ENCODE measurements at regions not wholly inside any gene's neighbourhood (a gene's known extent, or its start where the extent isn't known, plus 50 kb on each side); places are given as distances from the start of the nearest gene placed in this dataset.

GRCh38 chr11:71065841-71066240, 186.5 kb downstream of the SHANK2 start:
- H3K9me3 ChIP-seq = no peaks in the 10 kb centered on the region
- no peaks in the 10 kb centered on the region for H3K27me3 ChIP-seq
- intact Hi-C loops (cut with DNase I) = no loop called here
- no peaks in the 10 kb centered on the region for H3K36me3 ChIP-seq
- no peak overlapping the region for H3K27ac ChIP-seq
- H3K4me3 ChIP-seq = no peak overlapping the region
- ATAC-seq (no peak), DNase-seq (no peak)
- no peak for TF ChIP-seq CTCF (IDR thresholded peaks at IDR 0.05)
- WGBS (ENCODE audit: insufficient coverage, low coverage, low lambda C conversion rate, missing lambda C conversion rate) = 62% methylated on average over 3 of the region's 4 CpGs
- H3K4me1 ChIP-seq = peaks cover 0 to 5% (median 0%) of the 10 kb centered on the region in 4 donors

GRCh38 chr11:71064702-71065515, 187.5 kb downstream of the SHANK2 start:
- Histone ChIP-seq H3K27ac (no peak overlapping the region), H3K36me3 (no peaks in the 10 kb centered on the region), H3K4me3 (no peak overlapping the region), H3K9me3 (no peaks in the 10 kb centered on the region), H3K27me3 (no peaks in the 10 kb centered on the region), H3K4me1 (peaks cover 0 to 5% (median 0%) of the 10 kb centered on the region in 4 donors)
- intact Hi-C loops (cut with DNase I) = no loop called here
- 47% methylated on average over 12 of the region's 18 CpGs for WGBS (ENCODE audit: insufficient coverage, low coverage, low lambda C conversion rate, missing lambda C conversion rate)
- DNase-seq (no peak), ATAC-seq (peak in 3 of 4 donors; percentile 8 to 38 (median 25))
- no peak for TF ChIP-seq POLR2A (IDR thresholded peaks at IDR 0.05)
- TF ChIP-seq CTCF (IDR thresholded peaks at IDR 0.05) = no peak

- Histone ChIP-seq H3K4me3 (no peak overlapping the region), H3K27me3 (no peaks in the 10 kb centered on the region), H3K9me3 (no peaks in the 10 kb centered on the region), H3K27ac (no peak overlapping the region), H3K36me3 (no peaks in the 10 kb centered on the region), H3K4me1 (peaks cover 0 to 5% (median 0%) of the 10 kb centered on the region in 4 donors)
- ATAC-seq (peak in 1 of 4 donors; percentile 9), DNase-seq (no peak)
- 94% methylated on average over 6 of the region's 7 CpGs for WGBS (ENCODE audit: insufficient coverage, low coverage, low lambda C conversion rate, missing lambda C conversion rate)
- TF ChIP-seq CTCF (IDR thresholded peaks at IDR 0.05) (no peak), POLR2A (IDR thresholded peaks at IDR 0.05) (no peak)
- intact Hi-C loops (cut with DNase I) = no loop called here
These were observed 188.2 kb downstream of the SHANK2 start for GRCh38 chr11:71064183-71064582.

- ATAC-seq = peak; percentile 49 to 70 (median 50)
- WGBS (ENCODE audit: insufficient coverage, low coverage, low lambda C conversion rate, missing lambda C conversion rate) = 45% methylated on average over 7 of the region's 7 CpGs
These were observed 189.2 kb downstream of the SHANK2 start for GRCh38 chr11:71063129-71063528.

GRCh38 chr11:71062199-71062598, 190.2 kb downstream of the SHANK2 start:
- no peak overlapping the region for H3K4me3 ChIP-seq
- H3K4me1 ChIP-seq = peaks cover 0 to 5% (median 0%) of the 10 kb centered on the region in 4 donors
- TF ChIP-seq CTCF (IDR thresholded peaks at IDR 0.05) (no peak), POLR2A (IDR thresholded peaks at IDR 0.05) (no peak)
- ATAC-seq (no peak), DNase-seq (no peak)
- WGBS (ENCODE audit: insufficient coverage, low coverage, low lambda C conversion rate, missing lambda C conversion rate) = 94% methylated on average over 3 of the region's 3 CpGs
- H3K9me3 ChIP-seq = no peaks in the 10 kb centered on the region
- H3K36me3 ChIP-seq = no peaks in the 10 kb centered on the region
- no peak overlapping the region for H3K27ac ChIP-seq
- H3K27me3 ChIP-seq = no peaks in the 10 kb centered on the region
- intact Hi-C loops (cut with DNase I) = no loop called here

More at GRCh38 chr11:71063129-71063528, 189.2 kb downstream of the SHANK2 start:
- no peaks in the 10 kb centered on the region for H3K9me3 ChIP-seq
- no peaks in the 10 kb centered on the region for H3K36me3 ChIP-seq
- DNase-seq = no peak
- peaks cover 0 to 5% (median 0%) of the 10 kb centered on the region in 4 donors for H3K4me1 ChIP-seq
- no peak overlapping the region for H3K27ac ChIP-seq
- H3K4me3 ChIP-seq = no peak overlapping the region
- no peaks in the 10 kb centered on the region for H3K27me3 ChIP-seq
- no peak for TF ChIP-seq POLR2A (IDR thresholded peaks at IDR 0.05)
- intact Hi-C loops (cut with DNase I) = no loop called here
